A172 (cell line): ENCODE measurements at regions not wholly inside any gene's neighbourhood (a gene's known extent, or its start where the extent isn't known, plus 50 kb on each side); places are given as distances from the start of the nearest gene placed in this dataset.
"Not testable (repeated sequence)": the region's sequence is repeated elsewhere in the genome, so short reads cannot be mapped to it uniquely, and the experiment has no call there.

ENCODE experiments used
- DNase-seq: peaks from one replicate; pipeline ENCODE4 v3.0.0-alpha.2; 2015; ENCODE audit warnings: low spot score

GRCh38 chr2:132318481-132318880, 98.1 kb upstream of the GPR39 start:
- not testable (repeated sequence) for DNase-seq

- DNase-seq = not testable (repeated sequence)
Measured at GRCh38 chr2:132324005-132324404, 92.6 kb upstream of the GPR39 start.

- DNase-seq = not testable (repeated sequence)
Measured at GRCh38 chr2:132332345-132333033, 84.1 kb upstream of the GPR39 start.

GRCh38 chr2:132337135-132337534, 79.5 kb upstream of the GPR39 start:
- not testable (repeated sequence) for DNase-seq

GRCh38 chr2:132337844-132338243, 78.8 kb upstream of the GPR39 start:
- not testable (repeated sequence) for DNase-seq

- peak; percentile 80 for DNase-seq
Measured at GRCh38 chr2:132347041-132347780, 69.4 kb upstream of the GPR39 start.

GRCh38 chr2:132349092-132349687, 67.4 kb upstream of the GPR39 start:
- DNase-seq = peak; percentile 34

GRCh38 chr2:132351668-132352067, 64.9 kb upstream of the GPR39 start:
- DNase-seq = not testable (repeated sequence)

- peak; percentile 60 for DNase-seq
Measured at GRCh38 chr2:132352481-132353001, 64.1 kb upstream of the GPR39 start.

GRCh38 chr2:132353380-132353779, 63.2 kb upstream of the GPR39 start:
- DNase-seq = peak; percentile 46

- not testable (repeated sequence) for DNase-seq
Measured at GRCh38 chr2:132360964-132361363, 55.6 kb upstream of the GPR39 start.

GRCh38 chr2:132361498-132361897, 55.1 kb upstream of the GPR39 start:
- DNase-seq = not testable (repeated sequence)

GRCh38 chr2:132363352-132363751, 53.3 kb upstream of the GPR39 start:
- not testable (repeated sequence) for DNase-seq

- DNase-seq = not testable (repeated sequence)
Measured at GRCh38 chr2:132365963-132366362, 50.6 kb upstream of the GPR39 start.

GRCh38 chr2:132366421-132367180, 50.0 kb upstream of the GPR39 start:
- no peak for DNase-seq
